ENCODE measurements at regions not wholly inside any gene's neighbourhood (a gene's known extent, or its start where the extent isn't known, plus 50 kb on each side); places are given as distances from the start of the nearest gene placed in this dataset.

DNA sequence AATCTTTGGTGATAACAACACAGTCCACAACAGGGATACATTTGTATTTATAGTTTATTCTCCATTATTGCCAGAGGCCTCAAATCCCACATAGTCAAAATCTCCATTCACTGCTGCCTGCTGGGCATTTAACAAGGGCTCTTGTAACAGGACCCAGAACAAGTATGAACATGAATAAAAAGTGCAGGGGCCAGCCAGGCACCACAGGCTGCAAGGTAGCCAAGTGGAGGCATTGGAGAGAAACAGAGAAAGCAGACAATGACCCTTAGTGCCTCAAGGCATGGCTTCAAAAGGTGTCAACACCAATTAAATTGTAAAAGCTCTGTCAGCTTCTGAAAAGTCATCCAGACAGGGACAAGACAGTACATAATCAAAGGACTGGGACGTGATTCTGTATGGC, 116.8 kb downstream of the ATP6V1G3 start (continued):
- TF ChIP-seq DPF2 (IDR thresholded peaks at IDR 0.05) (no peak), GTF2E2 (tag; IDR thresholded peaks at IDR 0.05) (no peak), RFX1 (IDR thresholded peaks at IDR 0.05) (no peak), TBL1XR1 (IDR thresholded peaks at IDR 0.05; ENCODE audit: low read length in 2 of 2) (no peak), ZNF707 (CRISPR knock-in tag; conservative IDR thresholded peaks at IDR 0.05) (no peak), GABPB2 (CRISPR knock-in tag; conservative IDR thresholded peaks at IDR 0.05) (no peak), ZNF764 (CRISPR knock-in tag; IDR thresholded peaks at IDR 0.05; ENCODE audit: low read depth) (no peak), PML (IDR thresholded peaks at IDR 0.05; ENCODE audit: low read length) (no peak), MAFK (IDR thresholded peaks at IDR 0.05; ENCODE audit: low read length) (no peak)
- TF ChIP-seq, protein P1, sequence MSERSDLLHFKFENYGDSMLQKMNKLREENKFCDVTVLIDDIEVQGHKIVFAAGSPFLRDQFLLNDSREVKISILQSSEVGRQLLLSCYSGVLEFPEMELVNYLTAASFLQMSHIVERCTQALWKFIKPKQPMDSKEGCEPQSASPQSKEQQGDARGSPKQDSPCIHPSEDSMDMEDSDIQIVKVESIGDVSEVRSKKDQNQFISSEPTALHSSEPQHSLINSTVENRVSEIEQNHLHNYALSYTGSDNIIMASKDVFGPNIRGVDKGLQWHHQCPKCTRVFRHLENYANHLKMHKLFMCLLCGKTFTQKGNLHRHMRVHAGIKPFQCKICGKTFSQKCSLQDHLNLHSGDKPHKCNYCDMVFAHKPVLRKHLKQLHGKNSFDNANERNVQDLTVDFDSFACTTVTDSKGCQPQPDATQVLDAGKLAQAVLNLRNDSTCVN (CRISPR knock-in tag; IDR thresholded peaks at IDR 0.05) = no peak
- TF ChIP-seq, protein P2, sequence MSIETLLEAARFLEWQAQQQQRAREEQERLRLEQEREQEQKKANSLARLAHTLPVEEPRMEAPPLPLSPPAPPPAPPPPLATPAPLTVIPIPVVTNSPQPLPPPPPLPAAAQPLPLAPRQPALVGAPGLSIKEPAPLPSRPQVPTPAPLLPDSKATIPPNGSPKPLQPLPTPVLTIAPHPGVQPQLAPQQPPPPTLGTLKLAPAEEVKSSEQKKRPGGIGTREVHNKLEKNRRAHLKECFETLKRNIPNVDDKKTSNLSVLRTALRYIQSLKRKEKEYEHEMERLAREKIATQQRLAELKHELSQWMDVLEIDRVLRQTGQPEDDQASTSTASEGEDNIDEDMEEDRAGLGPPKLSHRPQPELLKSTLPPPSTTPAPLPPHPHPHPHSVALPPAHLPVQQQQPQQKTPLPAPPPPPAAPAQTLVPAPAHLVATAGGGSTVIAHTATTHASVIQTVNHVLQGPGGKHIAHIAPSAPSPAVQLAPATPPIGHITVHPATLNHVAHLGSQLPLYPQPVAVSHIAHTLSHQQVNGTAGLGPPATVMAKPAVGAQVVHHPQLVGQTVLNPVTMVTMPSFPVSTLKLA (conservative IDR thresholded peaks at IDR 0.05) = no peak

DNA sequence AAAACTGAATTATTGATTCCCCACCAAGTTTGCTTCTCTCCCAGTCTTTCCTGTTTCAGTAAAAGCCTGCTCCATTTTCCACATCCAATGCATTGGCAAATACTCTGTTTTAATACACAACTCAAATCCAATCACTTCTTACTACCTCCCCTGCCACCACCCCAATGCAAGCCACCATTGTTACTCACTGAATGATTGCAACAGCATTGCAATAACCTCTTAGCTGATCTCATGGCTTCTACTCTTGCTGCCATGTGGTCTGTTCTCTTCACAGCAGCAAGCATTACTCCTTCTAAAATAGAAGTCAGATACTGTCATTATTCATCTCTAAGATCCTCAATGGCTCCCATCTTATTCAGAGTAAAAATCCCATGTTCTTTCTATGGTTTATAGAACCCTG, 123.4 kb downstream of the ATP6V1G3 start:
- ATAC-seq = no peak
- Histone ChIP-seq H4K20me1 (replicated peaks; ENCODE audit: control insufficient read depth, insufficient read depth, low read length) (no peaks in the 10 kb centered on the region), H3K79me2 (ENCODE audit: control insufficient read depth, insufficient read depth, low read length) (no peaks in the 10 kb centered on the region), H2AFZ (ENCODE audit: low read depth, low read length) (no peak overlapping the region), H3K9ac (ENCODE audit: insufficient read depth in 1 of 2, low read depth in 2 of 2, low read length in 2 of 2) (no peak overlapping the region), H3K9me1 (ENCODE audit: control insufficient read depth, insufficient read depth, low read length) (no peaks in the 10 kb centered on the region), H3K36me3 (ENCODE audit: control insufficient read depth, insufficient read depth, low read length) (no peaks in the 10 kb centered on the region), H3K4me2 (ENCODE audit: insufficient read depth, low read length) (no peak overlapping the region), H3K27me3 (ENCODE audit: control insufficient read depth in 2 of 2, insufficient read depth in 2 of 2, low read length in 2 of 2) (no peaks in the 10 kb centered on the region), H3K27ac (ENCODE audit: extremely low read depth, low read depth, low read length) (no peak overlapping the region), H3K4me3 (no peak overlapping the region), H3K4me1 (replicated peaks in 1 of 2; ENCODE audit: control insufficient read depth in 2 of 2, insufficient read depth in 2 of 2, low read length in 2 of 2) (no peaks in the 10 kb centered on the region), H3K9me3 (replicated peaks; ENCODE audit: control insufficient read depth, insufficient read depth, low read depth, low read length) (no peaks in the 10 kb centered on the region)
- TF ChIP-seq ZC3H11A (IDR thresholded peaks at IDR 0.05; ENCODE audit: low read depth, low read length) (no peak), CEBPG (CRISPR knock-in tag; IDR thresholded peaks at IDR 0.05) (peak; percentile 50; the same call in 1 of the 2 replicates), CEBPG (tag; conservative IDR thresholded peaks at IDR 0.05 in 1 of 2, IDR thresholded peaks at IDR 0.05 in 1 of 2) (peak in 1 of 2 experiments; percentile 40; a peak in 1 of 4 replicates)
- no TSS peak for BruUV-seq (replicated peaks)
- CTCF ChIA-PET (ENCODE audit: low intra/inter-chr PET ratio) = no interaction called here
- in situ Hi-C loops (cut with MboI) = no loop called here
- intact Hi-C loops (cut with micrococcal nuclease) = no loop called here
- DNase-seq (ENCODE audit: extremely low read depth in 1 of 4, low spot score in 3 of 4) = no peak
- FAIRE-seq = no peak
- POLR2A ChIA-PET = no interaction called here
